ENCODE measurements at regions not wholly inside any gene's neighbourhood (a gene's known extent, or its start where the extent isn't known, plus 50 kb on each side); places are given as distances from the start of the nearest gene placed in this dataset.

DNA sequence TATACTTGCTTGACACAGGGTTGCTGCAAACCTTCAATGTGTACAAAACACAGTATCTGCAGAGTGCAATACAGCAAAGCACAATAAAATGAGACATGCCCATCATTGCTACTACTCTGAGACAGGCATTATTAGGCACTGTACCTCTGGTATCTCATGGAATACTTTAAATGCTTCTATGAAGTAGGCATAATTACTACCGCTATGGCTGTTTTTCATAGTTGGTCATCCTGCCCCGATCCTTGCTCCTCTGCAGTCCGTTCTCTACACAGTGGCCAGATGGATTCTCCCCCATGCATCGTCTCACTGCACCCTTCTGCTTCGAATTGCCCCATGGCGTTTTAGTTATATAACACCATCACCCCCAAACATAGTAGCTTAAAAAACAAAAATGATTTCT lies 83.0 kb upstream of the UBL3 start:
- no peak for DNase-seq (ENCODE audit: low read depth)

DNA sequence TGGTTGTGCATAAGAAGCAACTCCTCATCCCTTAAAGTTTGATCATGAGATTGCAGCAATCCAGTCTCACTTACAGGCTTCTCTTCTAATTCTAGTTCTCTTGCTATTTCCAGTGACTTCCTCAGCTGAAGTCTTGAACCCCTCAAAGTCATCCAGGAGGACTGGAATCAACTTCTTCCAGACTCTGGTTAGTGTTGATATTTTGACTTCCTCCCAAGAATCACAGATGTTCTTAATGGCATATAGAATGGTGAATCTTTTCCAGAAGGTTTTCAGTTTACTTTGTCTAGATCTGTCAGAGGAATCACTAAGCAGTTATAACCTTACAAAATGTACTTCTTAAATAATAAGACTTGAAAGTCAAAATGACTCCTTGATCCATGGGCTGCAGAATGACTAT lies 81.3 kb upstream of the UBL3 start:
- no peak for DNase-seq (ENCODE audit: low read depth)

DNA sequence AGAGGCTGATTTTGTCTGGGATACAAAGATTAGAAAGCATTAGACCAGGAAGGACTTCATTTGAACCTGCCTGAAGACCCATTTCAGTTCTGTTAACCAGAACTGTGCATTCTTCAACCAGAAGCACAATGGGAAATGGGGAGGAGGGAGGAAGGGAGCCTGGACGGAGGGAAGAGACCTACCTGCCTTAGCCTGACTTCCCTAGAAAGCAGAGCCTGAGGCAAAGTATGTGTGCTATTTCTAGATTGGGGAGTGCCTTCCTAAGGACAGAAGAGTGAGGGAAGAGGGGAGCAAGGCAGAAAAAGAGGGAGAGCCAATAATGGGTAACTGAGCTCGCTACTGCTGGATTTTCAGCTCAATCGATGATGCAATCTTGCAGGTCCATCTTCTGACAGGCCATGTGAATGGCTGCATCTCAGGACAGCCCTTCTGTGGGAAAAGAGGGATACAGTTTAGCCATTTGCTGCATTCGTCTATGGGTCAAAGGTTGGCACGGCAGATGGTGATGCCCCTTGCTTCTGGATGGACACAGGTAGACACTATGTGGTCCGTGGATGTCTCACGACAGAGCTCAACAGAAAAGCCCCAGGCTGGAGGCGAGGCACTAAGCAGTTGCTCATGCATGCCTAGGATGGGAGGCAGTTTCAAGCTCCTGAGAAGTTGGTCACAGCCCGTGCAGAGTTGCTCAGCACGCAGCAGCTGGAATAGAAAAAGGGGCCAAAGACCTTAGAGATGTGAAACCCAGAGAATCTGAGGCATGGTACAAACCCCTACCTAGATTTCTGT lies 78.8 kb upstream of the UBL3 start:
- no peak for DNase-seq (ENCODE audit: low read depth)

DNA sequence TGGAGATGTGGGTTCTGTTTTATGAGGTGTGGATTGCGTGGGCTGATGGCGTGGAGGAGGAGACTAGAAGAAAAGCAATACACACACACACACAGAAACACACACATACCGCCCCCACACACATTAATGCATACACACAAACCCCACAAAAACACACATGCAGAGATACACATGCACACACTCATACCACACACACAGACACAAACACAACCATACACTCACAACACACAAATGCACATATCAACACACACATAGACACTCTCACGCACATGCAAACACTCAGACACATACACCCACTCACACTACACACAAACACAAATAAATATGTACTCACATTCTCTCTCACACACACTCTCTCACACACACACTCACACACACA lies 75.7 kb upstream of the UBL3 start:
- DNase-seq (ENCODE audit: low read depth), result no peak

DNA sequence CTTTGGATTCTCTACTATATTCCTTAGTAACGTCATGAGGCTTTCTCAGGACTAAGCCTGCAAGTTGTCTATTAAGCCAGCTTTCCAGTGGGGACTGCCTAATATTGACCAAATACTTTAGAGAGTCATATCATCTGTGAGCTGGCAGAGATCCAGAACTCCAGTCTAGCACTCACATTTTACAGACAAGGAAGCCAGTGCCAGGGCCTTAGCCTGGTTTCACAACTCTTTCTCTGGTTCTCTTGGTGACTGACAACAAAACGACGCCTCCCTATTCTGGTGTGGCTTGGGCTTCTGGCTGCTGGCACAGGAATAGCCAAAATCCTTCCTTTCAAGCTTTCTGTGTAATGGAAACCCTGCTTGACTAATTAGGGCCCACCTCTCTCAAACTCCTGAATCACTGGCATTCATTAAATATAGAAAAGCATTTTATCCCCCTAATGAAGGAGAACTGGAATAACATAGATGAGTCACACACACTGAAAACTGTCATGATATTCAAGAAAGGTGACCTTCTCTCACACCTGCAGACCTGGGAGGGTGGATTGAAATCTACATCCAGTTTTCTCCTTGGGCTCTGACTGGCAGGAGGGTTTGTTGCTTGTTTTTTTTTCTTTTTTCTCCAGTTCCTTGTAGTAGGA lies 75.2 kb upstream of the UBL3 start:
- peak; percentile 60 for DNase-seq (ENCODE audit: low read depth)

DNA sequence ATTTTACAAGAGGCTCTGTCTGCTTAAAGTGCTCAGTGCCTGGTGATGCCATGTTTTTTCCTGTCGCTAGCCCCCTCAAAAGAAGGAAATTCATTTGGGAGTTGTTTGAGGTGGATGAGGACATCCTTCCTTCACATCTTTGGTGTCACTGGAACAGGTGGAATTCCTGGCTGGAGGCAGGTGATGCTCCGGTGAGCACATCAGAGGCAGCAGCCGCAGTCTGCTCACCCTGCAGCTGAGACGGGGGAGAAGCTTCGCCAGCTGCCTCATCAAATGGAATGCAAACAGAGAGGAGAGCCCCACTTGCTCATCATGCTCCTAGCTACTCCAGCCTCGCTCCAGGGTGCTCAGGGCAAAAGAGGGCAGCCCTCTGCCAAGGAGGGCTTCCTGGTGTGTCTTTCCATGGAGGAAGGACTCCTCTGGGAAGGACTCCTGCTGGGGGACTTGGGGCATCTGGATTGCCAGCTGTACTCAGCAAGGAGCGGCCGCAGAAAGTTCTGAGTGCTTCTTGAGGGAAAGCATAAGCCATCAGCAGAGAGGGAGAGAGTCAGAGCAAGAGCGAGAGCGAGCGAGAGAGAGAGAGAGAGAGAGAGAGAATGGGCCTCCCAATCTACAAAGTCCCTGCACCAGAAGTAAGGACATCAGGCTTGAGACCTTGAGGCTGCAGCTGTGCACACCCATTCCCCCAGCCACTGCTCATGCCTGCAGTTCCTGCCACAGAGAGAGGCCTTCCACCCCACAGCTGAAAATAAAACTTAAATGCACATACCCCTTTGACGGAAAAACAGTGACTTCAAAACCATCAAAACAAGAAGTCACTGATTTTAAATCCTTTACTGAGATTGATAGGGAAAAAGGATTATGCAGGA lies 74.3 kb upstream of the UBL3 start:
- peak; percentile 69 for DNase-seq (ENCODE audit: low read depth)

DNA sequence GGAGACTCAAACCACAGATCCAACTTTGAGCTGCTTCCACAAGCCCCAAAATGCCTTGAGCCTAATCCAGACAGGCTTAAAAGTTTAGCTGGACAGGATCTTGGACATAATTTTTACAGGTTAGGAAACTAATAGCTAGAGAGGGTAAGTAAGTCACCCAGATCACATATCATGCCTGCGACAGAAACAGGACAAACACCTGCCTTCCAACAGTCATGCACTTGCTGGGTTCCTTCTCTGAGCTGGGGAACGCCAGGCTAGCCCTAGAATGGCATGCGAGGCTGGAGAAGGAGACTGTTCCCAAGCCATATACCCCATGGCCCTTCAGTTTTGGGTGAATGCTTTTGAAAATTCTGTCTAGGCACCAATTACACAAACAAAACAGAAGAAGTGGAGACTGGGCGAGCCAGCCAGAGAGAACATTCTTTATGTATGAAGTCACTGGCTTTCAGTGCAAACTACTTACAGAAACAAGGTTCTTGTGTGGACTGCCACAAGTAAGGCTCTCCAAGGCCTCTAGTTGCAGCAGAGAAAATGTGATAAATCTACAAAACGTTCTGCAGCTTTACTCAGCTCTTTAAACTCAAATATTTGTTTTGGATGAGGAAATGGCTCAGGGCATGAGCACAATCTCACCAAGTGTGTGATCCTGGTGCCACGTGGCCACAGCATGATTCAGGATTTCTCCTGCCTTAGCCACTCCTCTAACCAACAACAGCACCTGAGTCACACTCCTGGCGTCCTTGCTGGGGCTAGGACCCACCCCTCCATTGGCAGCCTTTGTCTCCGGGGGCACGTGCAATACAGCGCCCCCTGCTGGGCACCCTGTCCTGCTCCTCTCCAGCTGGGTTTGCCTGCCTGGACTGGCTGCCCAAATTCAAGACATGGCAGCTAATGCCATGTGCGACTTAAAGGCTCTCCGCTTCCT lies 73.4 kb upstream of the UBL3 start:
- DNase-seq (ENCODE audit: low read depth), result peak; percentile 98

DNA sequence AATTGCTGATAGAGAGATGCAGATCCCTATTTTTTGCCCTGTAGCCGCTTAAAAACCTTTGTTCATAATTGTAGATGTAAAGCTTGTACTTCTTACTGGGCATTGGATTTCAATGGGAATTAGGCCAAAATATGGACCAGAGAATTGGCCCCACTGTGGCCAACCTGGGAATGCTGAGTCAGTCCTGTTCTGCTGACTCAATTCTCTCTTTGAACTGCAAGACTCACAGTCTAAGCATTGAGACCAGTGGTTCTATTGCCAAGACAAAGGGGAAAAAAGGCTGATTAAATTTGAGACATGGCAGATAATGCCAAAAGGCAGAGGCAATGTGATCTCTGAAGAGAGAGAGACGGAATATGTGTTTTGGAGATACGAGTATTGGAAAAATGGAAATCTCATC lies 72.5 kb upstream of the UBL3 start:
- DNase-seq (ENCODE audit: low read depth), result peak; percentile 68

DNA sequence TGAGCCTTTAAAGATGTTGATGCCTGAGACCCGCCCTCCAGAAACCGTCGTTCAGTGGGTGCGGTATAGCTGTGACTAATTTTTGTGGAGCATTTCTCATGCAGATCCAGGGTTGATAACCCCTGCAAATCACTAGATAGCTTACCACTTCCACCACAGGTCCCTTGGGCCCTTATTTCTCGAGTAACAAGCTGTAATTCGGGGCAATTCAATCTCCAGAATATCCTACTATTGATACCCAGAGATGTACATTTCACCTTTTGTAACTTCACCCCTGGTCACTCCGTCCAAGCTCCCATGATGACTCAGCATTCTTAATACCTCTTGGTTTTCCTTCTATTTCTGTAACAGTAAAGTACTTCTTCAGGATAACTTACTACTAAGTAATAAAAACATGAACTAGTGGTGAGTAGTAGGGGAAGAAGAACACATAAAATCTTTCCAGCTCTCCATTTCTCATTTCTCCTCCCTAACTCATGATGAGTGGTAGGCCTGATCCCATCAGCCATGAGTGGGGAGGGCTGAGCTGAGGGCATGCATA lies 71.9 kb upstream of the UBL3 start:
- peak; percentile 60 for DNase-seq (ENCODE audit: low read depth)

DNA sequence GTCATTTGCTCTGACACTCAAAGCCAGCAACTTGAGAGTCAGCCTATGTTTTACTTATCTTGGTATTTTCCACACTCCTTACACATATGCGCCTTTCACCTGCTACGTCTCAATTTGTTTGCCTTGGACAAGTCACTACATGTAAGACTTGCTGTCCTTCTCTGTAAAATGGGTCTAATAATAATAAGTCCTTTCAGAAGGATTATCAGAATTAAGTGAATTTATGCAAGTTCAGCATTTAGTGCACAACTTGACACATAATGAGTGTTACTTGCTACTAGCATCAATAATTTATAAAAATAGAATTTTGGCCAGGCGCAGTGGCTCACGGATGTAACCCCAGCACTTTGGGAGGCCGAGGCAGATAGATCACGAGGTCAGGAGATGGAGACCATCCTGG lies 71.1 kb upstream of the UBL3 start:
- no peak for DNase-seq (ENCODE audit: low read depth)

DNA sequence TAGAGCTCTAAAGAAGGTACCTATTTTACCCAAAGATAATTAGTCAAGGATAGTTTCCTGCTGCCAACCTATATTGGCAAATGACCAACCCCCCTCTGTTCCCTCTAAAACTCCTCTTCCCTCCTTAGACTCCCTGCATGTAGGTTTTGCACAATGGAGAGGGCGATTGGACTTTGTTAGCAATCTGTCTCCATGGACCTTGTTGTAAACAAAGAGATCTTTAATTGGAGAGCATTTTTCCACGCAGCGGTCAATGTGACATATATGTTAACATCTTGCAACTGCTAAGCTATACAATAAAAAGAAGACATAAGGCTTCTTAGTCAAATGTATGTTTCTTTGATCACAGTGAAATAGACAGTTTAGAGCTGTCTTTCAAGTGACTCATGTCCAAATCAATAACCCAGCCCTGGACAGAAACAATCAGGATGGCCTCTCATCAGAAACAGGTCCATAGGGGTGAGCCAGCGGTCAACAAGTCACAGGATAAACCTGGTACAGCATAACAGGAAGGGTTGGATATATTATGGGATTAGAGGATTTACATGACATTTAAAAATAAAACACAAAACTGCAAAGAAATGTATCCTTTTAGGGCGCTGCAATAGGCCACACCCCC lies 69.7 kb upstream of the UBL3 start:
- no peak for DNase-seq (ENCODE audit: low read depth)

DNA sequence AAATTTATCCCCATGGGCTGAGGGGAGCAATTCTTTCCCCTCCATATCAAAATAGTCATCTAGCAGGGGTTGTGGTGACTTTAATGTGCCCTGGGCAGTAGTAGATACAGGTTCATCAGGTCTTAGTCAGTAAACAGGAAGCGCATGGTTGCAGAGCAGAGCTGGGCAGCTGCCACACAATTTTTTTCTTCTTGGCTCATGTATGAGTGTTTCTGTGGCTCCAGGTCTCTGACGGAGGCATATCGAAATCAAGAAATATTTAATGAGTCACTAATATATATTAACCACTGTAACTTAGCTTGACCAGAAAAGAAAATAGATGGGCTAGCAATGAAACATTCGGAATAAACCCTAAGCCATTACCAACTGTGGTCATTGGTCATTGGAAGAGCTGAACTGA lies 68.4 kb upstream of the UBL3 start:
- DNase-seq (ENCODE audit: low read depth), result peak; percentile 67

DNA sequence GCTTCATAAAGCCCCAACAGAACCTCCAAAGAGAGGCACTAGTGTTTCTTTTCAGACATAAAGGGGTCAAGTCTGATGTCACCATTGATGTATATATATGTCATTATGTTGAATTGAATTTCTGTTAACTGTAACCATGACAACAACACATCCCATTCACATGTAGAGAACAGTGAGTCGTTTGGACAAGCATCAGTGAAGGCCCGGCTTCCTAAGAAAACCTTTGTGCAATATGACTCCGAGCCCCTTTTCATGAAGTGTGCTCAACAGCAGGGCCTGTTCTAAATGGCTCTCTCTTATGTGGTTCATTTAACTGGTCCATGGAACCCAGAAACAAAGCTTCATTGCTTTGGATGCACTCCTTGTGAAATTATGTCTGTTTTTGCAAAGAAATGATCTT lies 67.2 kb upstream of the UBL3 start:
- no peak for DNase-seq (ENCODE audit: low read depth)

DNA sequence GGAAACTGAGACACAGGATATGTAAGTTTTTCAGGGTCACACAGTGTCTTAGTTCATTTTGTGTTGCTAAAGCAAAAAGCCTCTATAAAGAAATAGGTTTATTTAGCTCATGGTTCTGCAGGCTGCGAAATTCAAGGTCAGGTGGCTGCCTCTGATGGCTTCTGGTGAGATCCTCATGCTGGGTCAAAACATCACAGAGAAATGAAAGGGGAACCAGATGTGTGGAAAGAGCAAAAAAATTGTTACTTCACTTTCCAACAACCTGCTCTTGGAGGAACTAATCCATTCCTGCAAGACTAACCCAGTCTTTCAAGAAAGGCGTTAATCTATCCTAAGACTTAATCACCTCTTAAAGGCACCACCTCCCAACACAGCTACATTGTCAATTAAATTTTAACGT lies 64.2 kb upstream of the UBL3 start:
- DNase-seq (ENCODE audit: low read depth), result no peak

DNA sequence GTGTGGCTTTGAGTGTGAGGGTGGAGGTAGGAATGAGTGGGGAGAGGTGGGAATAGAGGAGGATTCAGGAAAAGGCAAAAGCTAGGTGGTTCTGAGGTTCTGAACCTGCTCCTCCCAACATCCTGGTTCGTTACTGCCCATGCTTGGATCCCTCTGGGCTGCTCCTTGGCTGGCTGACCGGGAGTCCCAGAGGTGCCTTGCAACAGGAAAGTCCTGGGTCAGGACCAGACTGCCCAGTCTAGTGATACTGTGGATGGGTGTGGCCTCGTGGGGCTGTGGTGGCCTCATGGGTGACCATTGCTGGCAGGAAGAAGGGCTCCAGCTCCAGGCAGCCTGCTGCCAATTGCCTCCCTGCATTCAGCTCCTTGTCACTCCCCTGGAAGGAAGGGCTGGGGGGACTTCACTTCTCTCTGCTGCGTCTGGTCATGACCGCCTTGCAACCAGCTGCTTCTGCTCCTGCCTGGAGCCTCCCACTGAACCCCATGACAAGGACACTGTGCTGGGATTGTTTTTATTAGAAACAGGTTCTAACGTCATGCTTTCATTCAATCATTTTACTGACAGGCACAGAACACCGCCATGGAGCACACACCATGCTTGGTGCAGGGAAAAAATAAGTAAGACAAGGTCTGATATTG lies 61.5 kb upstream of the UBL3 start:
- no peak for DNase-seq (ENCODE audit: low read depth)

DNA sequence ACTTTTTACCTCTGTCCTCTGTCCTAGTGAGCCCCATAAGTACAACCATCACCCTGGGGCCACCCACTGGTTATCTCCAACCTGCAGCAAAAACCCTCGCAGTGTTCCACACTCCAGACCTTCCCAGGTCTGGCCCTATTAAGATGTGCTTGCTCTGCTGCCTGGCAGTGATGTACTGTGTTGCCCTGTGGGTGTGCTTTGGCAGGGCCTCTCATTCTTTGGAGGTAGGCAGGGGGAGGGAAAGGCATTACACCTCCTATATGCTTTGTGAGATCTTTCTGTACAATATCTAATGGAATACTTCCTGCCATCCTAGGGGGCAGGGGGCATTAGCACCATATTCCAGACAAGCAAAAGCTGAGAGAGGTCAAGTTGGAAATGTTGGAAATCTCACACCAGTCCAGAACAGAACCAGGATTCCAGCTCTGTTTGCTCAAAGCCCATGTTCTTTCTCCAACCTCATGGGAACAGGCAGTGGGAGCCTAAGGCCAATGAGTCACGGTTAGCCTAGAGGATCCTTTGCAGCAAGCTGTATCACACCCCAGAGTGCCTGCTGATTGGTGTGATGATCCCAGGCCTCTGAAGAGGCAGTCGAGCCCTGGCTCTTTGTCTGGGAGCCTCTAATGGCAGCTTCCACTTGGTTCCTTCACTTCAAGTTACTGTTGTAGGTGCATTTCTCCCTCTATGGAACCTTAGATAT lies 59.7 kb upstream of the UBL3 start:
- DNase-seq (ENCODE audit: low read depth), result peak; percentile 75

DNA sequence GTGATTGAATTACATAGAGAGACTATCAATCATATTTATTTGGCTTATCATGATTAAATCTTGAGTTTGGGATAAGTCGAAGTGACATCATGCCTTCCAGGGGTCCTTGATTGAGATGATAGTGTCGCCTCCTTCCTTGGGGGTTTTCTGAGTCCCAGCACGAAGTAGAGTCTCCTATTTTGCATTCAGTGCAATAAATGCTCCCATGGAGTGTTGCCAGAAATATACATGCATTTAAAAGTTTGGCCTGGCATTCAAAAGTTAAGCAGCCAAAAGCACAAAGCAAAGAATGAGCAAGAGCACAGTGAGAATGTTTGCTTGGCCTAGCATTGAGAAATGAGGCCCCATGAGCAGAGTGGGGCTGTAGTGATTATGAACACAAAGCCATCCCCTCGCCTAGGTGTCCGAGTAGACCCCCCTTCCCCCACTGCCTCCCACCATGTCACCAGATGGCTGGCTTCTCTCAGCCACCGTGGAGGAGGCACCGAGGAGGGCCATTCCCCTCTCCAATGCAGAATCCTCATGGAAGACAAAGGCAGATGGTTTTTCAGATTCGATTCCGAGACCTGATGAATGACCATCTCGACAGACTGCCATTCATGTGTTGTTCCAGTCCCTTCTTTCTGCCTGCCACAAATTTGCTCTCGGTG lies 58.8 kb upstream of the UBL3 start:
- no peak for DNase-seq (ENCODE audit: low read depth)

DNA sequence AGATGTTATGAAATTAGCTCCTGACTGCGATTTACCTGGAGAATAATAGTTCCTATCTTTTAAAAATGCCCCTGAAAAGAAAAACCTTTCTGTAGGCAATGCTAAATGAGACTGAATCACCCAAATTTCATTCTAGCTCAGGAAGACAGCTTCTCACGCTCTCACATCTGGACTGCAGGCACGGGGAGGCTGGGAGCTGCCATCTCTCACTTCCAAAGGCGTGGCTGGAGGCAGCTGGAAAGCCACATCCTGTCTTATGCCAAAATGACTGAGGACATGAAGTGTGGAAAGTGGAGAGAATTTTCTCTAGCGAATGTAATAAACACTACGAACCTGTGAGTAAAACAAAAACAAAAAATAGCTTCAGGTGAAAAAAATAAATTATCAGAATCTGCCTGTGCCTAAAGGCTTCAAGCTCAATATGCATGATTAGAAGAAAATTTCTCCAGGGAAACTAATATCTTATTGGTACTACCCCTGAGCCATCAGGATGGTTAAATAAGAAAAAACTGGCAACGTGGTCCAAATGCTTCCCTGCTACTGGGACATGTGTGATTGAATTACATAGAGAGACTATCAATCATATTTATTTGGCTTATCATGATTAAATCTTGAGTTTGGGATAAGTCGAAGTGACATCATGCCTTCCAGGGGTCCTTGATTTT lies 58.1 kb upstream of the UBL3 start:
- DNase-seq (ENCODE audit: low read depth), result peak; percentile 80
